Type B pancreatic cell (in vitro differentiated cells): ENCODE measurements at regions not wholly inside any gene's neighbourhood (a gene's known extent, or its start where the extent isn't known, plus 50 kb on each side); places are given as distances from the start of the nearest gene placed in this dataset.

Source experiments
- DNase-seq: peaks from one replicate; pipeline ENCODE4 v3.0.0; 2021; ENCODE audit warnings: mixed read lengths; ENCODE audit not compliant: unreplicated experiment; ENCODE audit errors: extremely low spot score
- H3K27ac Mint-ChIP-seq: 2 replicates; pipeline ENCODE4 v1.8.0; 2021; ENCODE audit warnings: mild to moderate bottlenecking, mixed read lengths
- H3K27me3 Mint-ChIP-seq: 2 replicates; pipeline ENCODE4 v1.8.0; 2021; ENCODE audit warnings: mixed read lengths
- H3K36me3 Mint-ChIP-seq: 2 replicates; pipeline ENCODE4 v1.8.0; 2021; ENCODE audit warnings: mixed read lengths
- H3K4me1 Mint-ChIP-seq: one replicate; pipeline ENCODE4 v1.8.0; 2021; ENCODE audit warnings: mixed read lengths; ENCODE audit not compliant: unreplicated experiment
- H3K4me3 Mint-ChIP-seq: 2 replicates; pipeline ENCODE4 v1.8.0; 2021; ENCODE audit warnings: mild to moderate bottlenecking, mixed read lengths
- H3K9me3 Mint-ChIP-seq: 2 replicates; pipeline ENCODE4 v1.8.0; 2021; ENCODE audit warnings: mixed read lengths
- TF ChIP-seq, protein P1 (sequence below): fragments of 200-600 bp; sonication (generic); conservative IDR thresholded peaks from 2 replicates; pipeline ENCODE4 v1.5.0; 2021; ENCODE audit warnings: antibody characterized with exemption, mild to moderate bottlenecking

DNA sequence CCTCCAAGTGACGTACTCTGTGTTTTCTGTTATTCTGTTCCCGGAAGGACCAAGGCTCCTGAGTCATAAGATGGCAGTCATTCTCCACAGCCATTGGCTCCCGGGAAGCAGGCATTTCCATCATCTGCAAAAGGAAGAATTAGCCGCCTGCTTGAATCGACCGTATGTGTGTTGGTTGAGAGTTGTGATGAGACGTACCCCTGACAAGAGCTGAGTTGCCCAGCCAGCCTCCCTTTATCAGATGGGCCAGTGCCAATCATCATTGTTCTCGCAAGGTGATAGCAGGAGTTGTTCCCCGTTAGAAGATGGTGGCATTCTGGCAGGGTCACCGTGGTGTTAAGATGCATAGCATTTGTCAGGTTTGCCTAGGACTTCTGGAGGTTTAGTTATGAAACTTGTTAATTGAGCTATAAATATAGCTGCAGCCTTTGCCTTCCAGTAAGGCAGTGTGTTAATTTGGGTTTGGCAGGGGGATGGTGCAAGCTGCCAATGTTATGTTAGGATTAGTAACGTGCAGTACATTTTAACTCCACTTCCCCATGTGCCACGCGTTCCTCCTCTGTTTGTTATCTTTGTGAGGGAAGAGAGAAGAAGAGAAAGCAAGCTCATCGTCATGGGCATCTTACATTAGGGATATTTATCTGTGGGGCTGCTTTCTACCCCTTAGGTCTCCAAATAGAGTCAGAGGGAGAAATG is 652.7 kb upstream of the FANCL start:
- Mint-ChIP-seq H3K9me3 (no peaks in the 10 kb centered on the region), H3K27me3 (no peaks in the 10 kb centered on the region), H3K4me1 (no peaks in the 10 kb centered on the region), H3K36me3 (no peaks in the 10 kb centered on the region), H3K4me3 (no peak overlapping the region), H3K27ac (no peak overlapping the region)
- DNase-seq: no peak
- TF ChIP-seq, protein P1, sequence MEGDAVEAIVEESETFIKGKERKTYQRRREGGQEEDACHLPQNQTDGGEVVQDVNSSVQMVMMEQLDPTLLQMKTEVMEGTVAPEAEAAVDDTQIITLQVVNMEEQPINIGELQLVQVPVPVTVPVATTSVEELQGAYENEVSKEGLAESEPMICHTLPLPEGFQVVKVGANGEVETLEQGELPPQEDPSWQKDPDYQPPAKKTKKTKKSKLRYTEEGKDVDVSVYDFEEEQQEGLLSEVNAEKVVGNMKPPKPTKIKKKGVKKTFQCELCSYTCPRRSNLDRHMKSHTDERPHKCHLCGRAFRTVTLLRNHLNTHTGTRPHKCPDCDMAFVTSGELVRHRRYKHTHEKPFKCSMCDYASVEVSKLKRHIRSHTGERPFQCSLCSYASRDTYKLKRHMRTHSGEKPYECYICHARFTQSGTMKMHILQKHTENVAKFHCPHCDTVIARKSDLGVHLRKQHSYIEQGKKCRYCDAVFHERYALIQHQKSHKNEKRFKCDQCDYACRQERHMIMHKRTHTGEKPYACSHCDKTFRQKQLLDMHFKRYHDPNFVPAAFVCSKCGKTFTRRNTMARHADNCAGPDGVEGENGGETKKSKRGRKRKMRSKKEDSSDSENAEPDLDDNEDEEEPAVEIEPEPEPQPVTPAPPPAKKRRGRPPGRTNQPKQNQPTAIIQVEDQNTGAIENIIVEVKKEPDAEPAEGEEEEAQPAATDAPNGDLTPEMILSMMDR: no peak

DNA sequence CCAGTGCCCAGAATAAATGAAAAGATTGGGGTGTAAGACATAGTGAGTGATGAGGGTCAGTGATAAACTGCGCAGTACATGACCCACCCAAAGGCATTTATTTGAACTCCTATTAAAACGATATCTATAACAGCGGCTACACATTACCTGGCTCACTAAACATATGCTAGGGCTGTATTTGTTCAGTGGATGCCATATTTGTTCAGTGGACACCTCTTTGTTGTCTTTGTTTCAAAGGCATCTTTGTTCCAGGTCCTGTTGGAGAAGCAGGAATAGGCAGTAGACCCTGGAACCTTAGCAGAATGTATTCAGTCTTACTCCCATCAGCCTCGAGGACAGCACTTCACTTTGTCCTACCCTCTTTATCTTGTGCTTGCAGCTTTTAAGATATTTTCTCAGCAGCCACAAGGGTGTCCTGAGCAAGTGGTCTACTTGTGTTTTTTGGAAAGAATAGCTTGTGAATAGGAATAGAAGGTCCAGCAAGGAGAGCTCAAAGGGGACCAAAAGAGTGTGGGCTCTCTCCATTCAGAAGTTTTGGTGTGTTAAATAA is 650.8 kb upstream of the FANCL start:
- Mint-ChIP-seq H3K4me3 (no peak overlapping the region), H3K27ac (no peak overlapping the region), H3K36me3 (no peaks in the 10 kb centered on the region), H3K4me1 (no peaks in the 10 kb centered on the region), H3K9me3 (no peaks in the 10 kb centered on the region), H3K27me3 (no peaks in the 10 kb centered on the region)
- TF ChIP-seq, protein P1: no peak
- no peak for DNase-seq

DNA sequence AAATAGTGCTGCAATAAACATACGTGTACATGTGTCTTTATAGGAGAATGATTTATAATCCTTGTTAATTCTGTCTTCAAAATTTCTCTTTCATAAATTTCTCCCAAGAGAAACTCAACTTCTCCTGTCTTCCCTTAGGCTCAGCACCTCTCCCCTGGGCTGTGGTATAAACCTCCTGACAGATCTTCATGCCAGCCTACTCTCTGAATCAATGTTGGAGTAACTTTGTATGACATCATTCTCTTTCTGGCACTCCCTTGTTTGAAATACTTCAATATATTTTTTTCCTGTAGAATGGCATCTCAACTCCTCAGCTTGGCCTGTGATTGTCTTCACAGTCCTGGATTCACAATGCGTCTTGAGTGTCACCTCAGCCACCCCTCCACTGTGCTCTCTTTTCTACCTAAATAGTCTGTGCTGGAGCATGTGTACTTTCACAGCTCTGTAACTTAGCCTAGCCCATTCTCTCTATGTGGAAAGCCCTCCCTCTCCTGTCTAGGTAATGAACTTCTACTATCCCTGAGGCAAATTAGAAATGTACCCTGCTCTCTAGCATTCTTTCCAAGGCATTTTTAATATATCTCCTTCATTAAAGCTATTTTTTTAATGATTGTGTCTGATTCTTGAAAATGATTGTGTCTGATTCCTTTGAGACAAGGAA is 649.9 kb upstream of the FANCL start:
- Mint-ChIP-seq H3K4me3 (no peak overlapping the region), H3K9me3 (no peaks in the 10 kb centered on the region), H3K27me3 (no peaks in the 10 kb centered on the region), H3K36me3 (no peaks in the 10 kb centered on the region), H3K27ac (peak overlapping the region; percentile 20), H3K4me1 (no peaks in the 10 kb centered on the region)
- TF ChIP-seq, protein P1: no peak
- no peak for DNase-seq

DNA sequence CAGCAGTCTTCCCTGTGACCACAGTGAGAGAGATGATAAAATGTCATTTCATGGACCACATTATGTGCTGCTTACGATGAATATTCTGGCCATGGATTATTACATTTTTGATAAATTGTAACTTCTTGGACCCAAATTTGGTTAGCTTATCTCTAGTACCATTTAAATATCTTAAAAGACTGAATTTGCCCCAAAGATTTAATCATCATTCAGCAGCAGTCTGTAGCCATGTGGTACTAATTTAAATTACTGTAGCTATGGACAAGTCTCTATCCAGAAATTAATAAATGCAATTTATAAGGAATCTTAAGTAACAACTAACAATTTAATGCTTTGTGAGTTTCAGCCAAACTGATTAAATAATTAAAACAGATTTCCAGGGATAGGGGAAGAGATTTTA is 644.9 kb upstream of the FANCL start:
- H3K36me3 Mint-ChIP-seq: no peaks in the 10 kb centered on the region
- peaks cover 3% of the 10 kb centered on the region for H3K27me3 Mint-ChIP-seq
- H3K9me3 Mint-ChIP-seq: peaks cover 3% of the 10 kb centered on the region
- H3K27ac Mint-ChIP-seq: no peak overlapping the region
- no peak overlapping the region for H3K4me3 Mint-ChIP-seq
- TF ChIP-seq, protein P1: no peak
- no peak for DNase-seq
- H3K4me1 Mint-ChIP-seq: no peaks in the 10 kb centered on the region

DNA sequence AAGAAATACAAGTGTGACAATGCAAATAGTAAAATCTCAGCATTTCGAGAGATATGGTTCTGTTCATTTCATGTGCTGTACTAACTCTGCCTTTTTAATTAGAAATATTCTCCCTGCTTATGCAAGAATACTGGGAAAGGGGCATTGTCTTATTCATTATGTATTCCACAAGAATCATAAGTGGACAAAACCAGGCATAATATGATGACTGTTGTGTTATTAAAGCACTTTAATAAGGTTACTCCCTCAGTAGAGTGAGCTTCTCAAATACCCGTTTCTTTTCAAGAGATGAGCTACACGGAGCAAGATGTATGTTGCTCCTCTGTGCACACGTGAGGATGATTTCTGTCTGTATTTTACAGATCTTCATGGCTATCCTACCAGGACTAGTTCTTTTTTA is 638.7 kb upstream of the FANCL start:
- DNase-seq: no peak
- Mint-ChIP-seq H3K4me1 (no peaks in the 10 kb centered on the region), H3K4me3 (no peak overlapping the region), H3K27ac (no peak overlapping the region), H3K9me3 (peaks cover 3% of the 10 kb centered on the region), H3K27me3 (peaks cover 3% of the 10 kb centered on the region), H3K36me3 (no peaks in the 10 kb centered on the region)
- TF ChIP-seq, protein P1: no peak
